Liver (tissue), 8 donors: ENCODE measurements at regions not wholly inside any gene's neighbourhood (a gene's known extent, or its start where the extent isn't known, plus 50 kb on each side); places are given as distances from the start of the nearest gene placed in this dataset.

ENCODE experiments used
- DNase-seq: peaks from one replicate; pipeline ENCODE4 v3.0.0-alpha.2; 2017; ENCODE audit warnings: low spot score
- H3K27ac ChIP-seq, 2 donors: one replicate each; pipeline ENCODE4 v1.7.0; 2013; ENCODE audit warnings: inconsistent platforms in 2 of 2, low read length in 2 of 2, control low read depth in 1 of 2, low read depth in 1 of 2, mild to moderate bottlenecking in 1 of 2
- H3K27me3 ChIP-seq, 4 donors: one replicate each; pipeline versions ENCODE4 v1.6.1 to v1.7.0; 2013; ENCODE audit warnings: low read length in 3 of 4, inconsistent platforms in 1 of 4, mild to moderate bottlenecking in 1 of 4, moderate library complexity in 1 of 4; ENCODE audit not compliant: control insufficient read depth in 4 of 4, insufficient read depth in 4 of 4
- H3K36me3 ChIP-seq, 4 donors: one replicate each; pipeline versions ENCODE4 v1.6.1 to v1.7.0; 2013; ENCODE audit warnings: low read length in 3 of 4, mild to moderate bottlenecking in 3 of 4, low read depth in 1 of 4, moderate library complexity in 1 of 4; ENCODE audit not compliant: control insufficient read depth in 4 of 4, insufficient read depth in 3 of 4
- H3K4me1 ChIP-seq, 4 donors: one replicate each; pipeline versions ENCODE4 v1.6.1 to v1.7.0; 2013; ENCODE audit warnings: low read length in 3 of 4, mild to moderate bottlenecking in 3 of 4, moderate library complexity in 1 of 4; ENCODE audit not compliant: control insufficient read depth in 4 of 4, insufficient read depth in 4 of 4
- H3K4me3 ChIP-seq, 3 donors: one replicate each; pipeline versions ENCODE4 v1.6.1 to v1.7.0; 2013; ENCODE audit warnings: low read length in 3 of 3, control low read depth in 1 of 3, low read depth in 1 of 3, mild to moderate bottlenecking in 1 of 3
- H3K9ac ChIP-seq, 2 donors: one replicate each; pipeline ENCODE4 v1.7.0; 2013; ENCODE audit warnings: low read length in 2 of 2, mild to moderate bottlenecking in 2 of 2, moderate library complexity in 2 of 2, control low read depth in 1 of 2, low read depth in 1 of 2
- H3K9me3 ChIP-seq, 4 donors: one replicate each; pipeline versions ENCODE4 v1.6.1 to v1.7.0; 2013; ENCODE audit warnings: low read length in 3 of 4; ENCODE audit not compliant: control insufficient read depth in 4 of 4
- EGR1 ChIP-seq, 2 donors: IDR thresholded peaks; 2 replicates each; pipeline ENCODE4 v1.6.1; 2016 to 2018; ENCODE audit warnings: antibody characterized with exemption in 2 of 2, low read depth in 2 of 2
- FOXA1 ChIP-seq: IDR thresholded peaks from 2 replicates; pipeline ENCODE4 v1.6.1; 2016; ENCODE audit warnings: antibody characterized with exemption
- FOXA2 ChIP-seq: IDR thresholded peaks from 2 replicates; pipeline ENCODE4 v1.6.1; 2016; ENCODE audit warnings: antibody characterized with exemption
- HNF4A ChIP-seq, 2 donors: conservative IDR thresholded peaks; 2 replicates each; pipeline ENCODE4 v1.6.1; 2016; ENCODE audit warnings: antibody characterized with exemption in 2 of 2, mild to moderate bottlenecking in 2 of 2
- HNF4G ChIP-seq: IDR thresholded peaks from 2 replicates; pipeline ENCODE4 v1.6.1; 2016; ENCODE audit warnings: antibody characterized with exemption
- JUND ChIP-seq, 2 donors: IDR thresholded peaks; 2 replicates each; pipeline ENCODE4 v1.6.1; 2016; ENCODE audit warnings: antibody characterized with exemption in 2 of 2
- NR2F2 ChIP-seq: IDR thresholded peaks from 2 replicates; pipeline ENCODE4 v1.6.1; 2016; ENCODE audit warnings: antibody characterized with exemption
- RAD21 ChIP-seq, 2 donors: IDR thresholded peaks; 2 replicates each; pipeline ENCODE4 v1.6.1; 2016; ENCODE audit warnings: antibody characterized with exemption in 2 of 2, mild to moderate bottlenecking in 2 of 2
- RXRA ChIP-seq, 2 donors: IDR thresholded peaks; 2 replicates each; pipeline ENCODE4 v1.6.1; 2017 to 2018; ENCODE audit warnings: antibody characterized with exemption in 2 of 2, mild to moderate bottlenecking in 1 of 2
- SP1 ChIP-seq: IDR thresholded peaks from 2 replicates; pipeline ENCODE4 v1.6.1; 2018; ENCODE audit warnings: antibody characterized with exemption, mild to moderate bottlenecking
- WGBS: extraction: QIAGEN DNeasy Blood & Tissue Kit; methylation state at CpG from one replicate; pipeline ENCODE4 v1.1.7; 2013; 5-methylcytosine and 5-hydroxymethylcytosine counted together
- TF ChIP-seq, protein P1 (sequence below): fragments of 150-350 bp; IDR thresholded peaks from 2 replicates; pipeline ENCODE4 v1.5.1; 2017; ENCODE audit warnings: improper control_type of control experiment, low read depth, low read length; ENCODE audit not compliant: missing input control
- TF ChIP-seq, protein P2 (sequence below): IDR thresholded peaks from 2 replicates; pipeline ENCODE4 v1.6.1; 2016; ENCODE audit warnings: antibody characterized with exemption, mild to moderate bottlenecking
- TF ChIP-seq, protein P3 (sequence below): IDR thresholded peaks from 2 replicates; pipeline ENCODE4 v1.6.1; 2016; ENCODE audit warnings: antibody characterized with exemption
- TF ChIP-seq, protein P4 (sequence below): IDR thresholded peaks from 2 replicates; pipeline ENCODE4 v1.6.1; 2016; ENCODE audit warnings: antibody characterized with exemption
- TF ChIP-seq, protein P5 (sequence below): IDR thresholded peaks from 2 replicates; pipeline ENCODE4 v1.6.1; 2016; ENCODE audit warnings: antibody characterized with exemption
- donor health status: healthy.
- donor health status: healthy.
- donor health status: healthy.
- donor health status: healthy.
- donor health status: healthy.

DNA sequence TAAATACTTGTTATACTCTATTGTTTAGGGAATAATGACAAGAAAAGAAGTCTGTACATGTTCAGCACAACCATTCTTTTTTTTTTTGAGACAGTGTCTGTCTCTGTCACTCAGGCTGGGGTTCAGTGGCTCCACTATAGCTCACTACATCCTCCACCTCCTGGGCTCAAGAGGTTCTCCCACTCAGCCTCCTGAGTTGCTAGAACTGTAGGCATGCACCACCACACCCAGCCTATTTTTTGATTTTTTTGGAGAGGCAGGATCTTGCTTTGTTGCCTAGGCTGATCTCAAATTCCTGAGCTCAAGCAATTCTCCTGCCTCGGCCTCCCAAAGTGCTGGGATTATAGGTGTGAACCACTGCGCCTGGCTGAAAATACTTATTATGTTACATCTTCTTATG lies 250.0 kb downstream of the MIAT start (continued):
- TF ChIP-seq, protein P1, sequence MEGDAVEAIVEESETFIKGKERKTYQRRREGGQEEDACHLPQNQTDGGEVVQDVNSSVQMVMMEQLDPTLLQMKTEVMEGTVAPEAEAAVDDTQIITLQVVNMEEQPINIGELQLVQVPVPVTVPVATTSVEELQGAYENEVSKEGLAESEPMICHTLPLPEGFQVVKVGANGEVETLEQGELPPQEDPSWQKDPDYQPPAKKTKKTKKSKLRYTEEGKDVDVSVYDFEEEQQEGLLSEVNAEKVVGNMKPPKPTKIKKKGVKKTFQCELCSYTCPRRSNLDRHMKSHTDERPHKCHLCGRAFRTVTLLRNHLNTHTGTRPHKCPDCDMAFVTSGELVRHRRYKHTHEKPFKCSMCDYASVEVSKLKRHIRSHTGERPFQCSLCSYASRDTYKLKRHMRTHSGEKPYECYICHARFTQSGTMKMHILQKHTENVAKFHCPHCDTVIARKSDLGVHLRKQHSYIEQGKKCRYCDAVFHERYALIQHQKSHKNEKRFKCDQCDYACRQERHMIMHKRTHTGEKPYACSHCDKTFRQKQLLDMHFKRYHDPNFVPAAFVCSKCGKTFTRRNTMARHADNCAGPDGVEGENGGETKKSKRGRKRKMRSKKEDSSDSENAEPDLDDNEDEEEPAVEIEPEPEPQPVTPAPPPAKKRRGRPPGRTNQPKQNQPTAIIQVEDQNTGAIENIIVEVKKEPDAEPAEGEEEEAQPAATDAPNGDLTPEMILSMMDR: no peak
- no peak for TF ChIP-seq HNF4G
- no peak for TF ChIP-seq EGR1 (IDR thresholded peaks at IDR 0.05; ENCODE audit: low read depth in 2 of 2)
- TF ChIP-seq RAD21 (IDR thresholded peaks at IDR 0.05): no peak
- no peak for TF ChIP-seq RXRA (IDR thresholded peaks at IDR 0.05)

DNA sequence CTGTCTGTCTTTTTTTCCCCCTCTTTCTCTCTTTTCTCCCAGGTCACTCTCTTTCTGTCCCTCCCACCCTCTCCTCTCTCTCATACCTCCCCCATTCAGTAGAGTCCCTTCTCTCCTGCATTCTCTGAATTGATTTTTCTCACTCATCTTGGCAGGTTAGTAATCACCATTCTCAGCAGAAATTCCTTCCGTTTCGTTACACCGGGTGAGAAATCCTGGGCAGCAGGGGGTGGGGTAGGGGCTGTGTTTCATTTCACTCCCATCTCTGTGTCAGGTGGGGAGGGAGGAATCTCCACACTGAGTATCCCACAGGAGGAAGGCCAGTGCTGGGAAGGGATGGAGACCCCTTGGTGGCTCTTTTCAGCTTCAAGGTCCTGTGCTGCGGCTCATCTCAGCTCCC lies 253.5 kb downstream of the MIAT start:
- TF ChIP-seq, protein P2, sequence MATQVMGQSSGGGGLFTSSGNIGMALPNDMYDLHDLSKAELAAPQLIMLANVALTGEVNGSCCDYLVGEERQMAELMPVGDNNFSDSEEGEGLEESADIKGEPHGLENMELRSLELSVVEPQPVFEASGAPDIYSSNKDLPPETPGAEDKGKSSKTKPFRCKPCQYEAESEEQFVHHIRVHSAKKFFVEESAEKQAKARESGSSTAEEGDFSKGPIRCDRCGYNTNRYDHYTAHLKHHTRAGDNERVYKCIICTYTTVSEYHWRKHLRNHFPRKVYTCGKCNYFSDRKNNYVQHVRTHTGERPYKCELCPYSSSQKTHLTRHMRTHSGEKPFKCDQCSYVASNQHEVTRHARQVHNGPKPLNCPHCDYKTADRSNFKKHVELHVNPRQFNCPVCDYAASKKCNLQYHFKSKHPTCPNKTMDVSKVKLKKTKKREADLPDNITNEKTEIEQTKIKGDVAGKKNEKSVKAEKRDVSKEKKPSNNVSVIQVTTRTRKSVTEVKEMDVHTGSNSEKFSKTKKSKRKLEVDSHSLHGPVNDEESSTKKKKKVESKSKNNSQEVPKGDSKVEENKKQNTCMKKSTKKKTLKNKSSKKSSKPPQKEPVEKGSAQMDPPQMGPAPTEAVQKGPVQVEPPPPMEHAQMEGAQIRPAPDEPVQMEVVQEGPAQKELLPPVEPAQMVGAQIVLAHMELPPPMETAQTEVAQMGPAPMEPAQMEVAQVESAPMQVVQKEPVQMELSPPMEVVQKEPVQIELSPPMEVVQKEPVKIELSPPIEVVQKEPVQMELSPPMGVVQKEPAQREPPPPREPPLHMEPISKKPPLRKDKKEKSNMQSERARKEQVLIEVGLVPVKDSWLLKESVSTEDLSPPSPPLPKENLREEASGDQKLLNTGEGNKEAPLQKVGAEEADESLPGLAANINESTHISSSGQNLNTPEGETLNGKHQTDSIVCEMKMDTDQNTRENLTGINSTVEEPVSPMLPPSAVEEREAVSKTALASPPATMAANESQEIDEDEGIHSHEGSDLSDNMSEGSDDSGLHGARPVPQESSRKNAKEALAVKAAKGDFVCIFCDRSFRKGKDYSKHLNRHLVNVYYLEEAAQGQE: no peak
- no peak for TF ChIP-seq FOXA1
- no peak for TF ChIP-seq FOXA2
- no peak for TF ChIP-seq JUND (IDR thresholded peaks at IDR 0.05)
- no peak for TF ChIP-seq NR2F2
- TF ChIP-seq, protein P3, sequence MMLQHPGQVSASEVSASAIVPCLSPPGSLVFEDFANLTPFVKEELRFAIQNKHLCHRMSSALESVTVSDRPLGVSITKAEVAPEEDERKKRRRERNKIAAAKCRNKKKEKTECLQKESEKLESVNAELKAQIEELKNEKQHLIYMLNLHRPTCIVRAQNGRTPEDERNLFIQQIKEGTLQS: no peak
- TF ChIP-seq, protein P4, sequence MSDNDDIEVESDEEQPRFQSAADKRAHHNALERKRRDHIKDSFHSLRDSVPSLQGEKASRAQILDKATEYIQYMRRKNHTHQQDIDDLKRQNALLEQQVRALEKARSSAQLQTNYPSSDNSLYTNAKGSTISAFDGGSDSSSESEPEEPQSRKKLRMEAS: no peak
- TF ChIP-seq, protein P1: no peak
- TF ChIP-seq SP1: no peak
- TF ChIP-seq HNF4A (conservative IDR thresholded peaks at IDR 0.05): no peak
- no peak for TF ChIP-seq HNF4G
- TF ChIP-seq, protein P5, sequence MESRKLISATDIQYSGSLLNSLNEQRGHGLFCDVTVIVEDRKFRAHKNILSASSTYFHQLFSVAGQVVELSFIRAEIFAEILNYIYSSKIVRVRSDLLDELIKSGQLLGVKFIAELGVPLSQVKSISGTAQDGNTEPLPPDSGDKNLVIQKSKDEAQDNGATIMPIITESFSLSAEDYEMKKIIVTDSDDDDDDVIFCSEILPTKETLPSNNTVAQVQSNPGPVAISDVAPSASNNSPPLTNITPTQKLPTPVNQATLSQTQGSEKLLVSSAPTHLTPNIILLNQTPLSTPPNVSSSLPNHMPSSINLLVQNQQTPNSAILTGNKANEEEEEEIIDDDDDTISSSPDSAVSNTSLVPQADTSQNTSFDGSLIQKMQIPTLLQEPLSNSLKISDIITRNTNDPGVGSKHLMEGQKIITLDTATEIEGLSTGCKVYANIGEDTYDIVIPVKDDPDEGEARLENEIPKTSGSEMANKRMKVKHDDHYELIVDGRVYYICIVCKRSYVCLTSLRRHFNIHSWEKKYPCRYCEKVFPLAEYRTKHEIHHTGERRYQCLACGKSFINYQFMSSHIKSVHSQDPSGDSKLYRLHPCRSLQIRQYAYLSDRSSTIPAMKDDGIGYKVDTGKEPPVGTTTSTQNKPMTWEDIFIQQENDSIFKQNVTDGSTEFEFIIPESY: no peak
- TF ChIP-seq RXRA (IDR thresholded peaks at IDR 0.05): no peak
- no peaks in the 10 kb centered on the region for H3K36me3 ChIP-seq

More for the DNA sequence above, 253.5 kb downstream of the MIAT start:
- Histone ChIP-seq H3K4me3 (no peak overlapping the region), H3K4me1 (no peaks in the 10 kb centered on the region), H3K9ac (no peak overlapping the region), H3K9me3 (peaks cover 0 to 4% (median 1%) of the 10 kb centered on the region in 4 donors), H3K27ac (no peak overlapping the region), H3K27me3 (peaks cover 0 to 11% (median 0%) of the 10 kb centered on the region in 4 donors)
- DNase-seq: no peak
- WGBS: 32% methylated on average over 4 of the region's 4 CpGs
